Keratinocyte (primary cell): ENCODE measurements at regions not wholly inside any gene's neighbourhood (a gene's known extent, or its start where the extent isn't known, plus 50 kb on each side); places are given as distances from the start of the nearest gene placed in this dataset.

Source experiments
- DNase-seq: peaks from one replicate; pipeline ENCODE4 v3.0.0-alpha.2; 2011; ENCODE audit warnings: low read depth, missing footprints, low spot score
- FAIRE-seq: peaks from 2 replicates; lab custom pipeline; 2011; peaks lifted over from hg19 to GRCh38; lab: Jason Lieb, UNC
- H2AFZ ChIP-seq: 2 replicates; pipeline ENCODE4 v1.6.0; 2012; ENCODE audit warnings: low read length, control low read depth, inconsistent platforms; ENCODE audit not compliant: control insufficient read depth
- H3K27ac ChIP-seq: 2 replicates; pipeline ENCODE4 v1.5.1; 2011; ENCODE audit warnings: low read length; ENCODE audit not compliant: control insufficient read depth, insufficient read depth
- H3K27me3 ChIP-seq: 3 replicates; pipeline ENCODE4 v1.6.0; 2011; ENCODE audit warnings: low read length; ENCODE audit not compliant: control insufficient read depth, insufficient read depth; ENCODE audit errors: extremely low read depth
- H3K36me3 ChIP-seq, 2 experiments: 2 replicates in 1 of 2; 3 replicates in 1 of 2; pipeline ENCODE4 v1.5.1; 2011; ENCODE audit warnings: low read length in 2 of 2, mild to moderate bottlenecking in 1 of 2; ENCODE audit not compliant: control insufficient read depth in 2 of 2, insufficient read depth in 2 of 2; ENCODE audit errors: extremely low read depth in 1 of 2
- H3K4me1 ChIP-seq: 3 replicates; pipeline ENCODE4 v1.5.1; 2011; ENCODE audit warnings: low read length; ENCODE audit not compliant: control insufficient read depth, insufficient read depth; ENCODE audit errors: extremely low read depth
- H3K4me2 ChIP-seq: 3 replicates; pipeline ENCODE4 v1.6.0; 2011; ENCODE audit warnings: low read depth, low read length; ENCODE audit not compliant: control insufficient read depth, insufficient read depth; ENCODE audit errors: extremely low read depth
- H3K4me3 ChIP-seq, 3 experiments: fragments of 200-600 bp in 1 of 3; sonication (generic) in 1 of 3; 2 replicates in 2 of 3; 3 replicates in 1 of 3; pipeline ENCODE4 v1.5.1; 2011 to 2016; ENCODE audit warnings: low read length in 3 of 3, mild to moderate bottlenecking in 3 of 3, control low read depth in 2 of 3, inconsistent platforms in 1 of 3, low read depth in 1 of 3, mixed read lengths in 1 of 3, mixed run types in 1 of 3, moderate library complexity in 1 of 3; ENCODE audit not compliant: control insufficient read depth in 2 of 3, insufficient read depth in 2 of 3; ENCODE audit errors: extremely low read depth in 1 of 3
- H3K79me2 ChIP-seq: 2 replicates; pipeline ENCODE4 v1.6.0; 2012; ENCODE audit warnings: low read length; ENCODE audit not compliant: control insufficient read depth, insufficient read depth
- H3K9ac ChIP-seq: 3 replicates; pipeline ENCODE4 v1.6.0; 2011; ENCODE audit warnings: low read length; ENCODE audit not compliant: control insufficient read depth, insufficient read depth; ENCODE audit errors: extremely low read depth
- H3K9me1 ChIP-seq: 3 replicates; pipeline ENCODE4 v1.6.0; 2011; ENCODE audit warnings: low read length; ENCODE audit not compliant: control insufficient read depth, insufficient read depth; ENCODE audit errors: extremely low read depth
- H3K9me3 ChIP-seq: 2 replicates; pipeline ENCODE4 v1.5.1; 2012; ENCODE audit warnings: low read depth, low read length; ENCODE audit not compliant: control insufficient read depth
- H4K20me1 ChIP-seq: 3 replicates; pipeline ENCODE4 v1.6.0; 2011; ENCODE audit warnings: low read length; ENCODE audit not compliant: control insufficient read depth, insufficient read depth; ENCODE audit errors: extremely low read depth
- CTCF ChIP-seq, 3 experiments: IDR thresholded peaks in 1 of 3; conservative IDR thresholded peaks in 1 of 3; optimal IDR thresholded peaks in 1 of 3; 2 replicates in 2 of 3; 3 replicates in 1 of 3; pipeline versions ENCODE3 to v1.5.1; 2011; ENCODE audit warnings: low read length in 3 of 3, mild to moderate bottlenecking in 3 of 3, moderate library complexity in 2 of 3, control low read depth in 1 of 3, inconsistent platforms in 1 of 3; ENCODE audit not compliant: insufficient read depth in 2 of 3; ENCODE audit errors: extremely low read depth in 1 of 3
- EZH2 ChIP-seq: IDR thresholded peaks from one replicate; pipeline ENCODE4 v1.6.1; 2012; ENCODE audit warnings: inconsistent platforms, mild to moderate bottlenecking, low read length, moderate library complexity
- dilution Hi-C: fragments of 300-500 bp; cut with MboI; formaldehyde crosslinking; loops from one replicate; pipeline ENCODE4 v1.7.0; 2020; ENCODE audit warnings: low sequenced_read_pairs; ENCODE audit not compliant: extremely low pct_ligation_motif_present

- DNase-seq (no peak), FAIRE-seq (no peak)
- no peaks in the 10 kb centered on the region for H3K36me3 ChIP-seq
- peaks cover 8% of the 10 kb centered on the region for H3K4me1 ChIP-seq
- TF ChIP-seq CTCF (optimal IDR thresholded peaks at IDR 0.05 in 1 of 3, IDR thresholded peaks at IDR 0.05 in 1 of 3, conservative IDR thresholded peaks at IDR 0.05 in 1 of 3; ENCODE audit: extremely low read depth in 1 of 3, insufficient read depth in 2 of 3, low read length in 3 of 3) (no peak), EZH2 (no peak)
- H2AFZ ChIP-seq, result no peak overlapping the region
- no peaks in the 10 kb centered on the region for H3K27me3 ChIP-seq
- H3K4me3 ChIP-seq, result no peak overlapping the region
- no peaks in the 10 kb centered on the region for H3K9me1 ChIP-seq
- no peak overlapping the region for H3K27ac ChIP-seq
- no peaks in the 10 kb centered on the region for H3K9me3 ChIP-seq
- peak overlapping the region; percentile 9 for H3K4me2 ChIP-seq
- dilution Hi-C loops, result no loop called here
- no peaks in the 10 kb centered on the region for H4K20me1 ChIP-seq
- no peak overlapping the region for H3K9ac ChIP-seq
- H3K79me2 ChIP-seq, result no peaks in the 10 kb centered on the region
These were observed 196.5 kb upstream of the ATP11B start for GRCh38 chr3:182596676-182597410.

- DNase-seq (no peak), FAIRE-seq (peak; percentile 66)
- Histone ChIP-seq H3K9ac (no peak overlapping the region), H3K27me3 (no peaks in the 10 kb centered on the region), H3K4me2 (peak overlapping the region; percentile 11), H3K27ac (no peak overlapping the region), H3K36me3 (no peaks in the 10 kb centered on the region), H3K79me2 (no peaks in the 10 kb centered on the region), H4K20me1 (no peaks in the 10 kb centered on the region), H2AFZ (no peak overlapping the region), H3K9me1 (no peaks in the 10 kb centered on the region), H3K4me3 (no peak overlapping the region), H3K4me1 (peaks cover 8% of the 10 kb centered on the region), H3K9me3 (no peaks in the 10 kb centered on the region)
- no peak for TF ChIP-seq EZH2
- TF ChIP-seq CTCF (optimal IDR thresholded peaks at IDR 0.05 in 1 of 3, IDR thresholded peaks at IDR 0.05 in 1 of 3, conservative IDR thresholded peaks at IDR 0.05 in 1 of 3; ENCODE audit: extremely low read depth in 1 of 3, insufficient read depth in 2 of 3, low read length in 3 of 3), result no peak
- dilution Hi-C loops, result no loop called here
These were observed 195.7 kb upstream of the ATP11B start for GRCh38 chr3:182597621-182598041.
